DMS79 treated with DMSO at 0.1 percent for 48 hours (cell line): ENCODE measurements at regions not wholly inside any gene's neighbourhood (a gene's known extent, or its start where the extent isn't known, plus 50 kb on each side); places are given as distances from the start of the nearest gene placed in this dataset.
"Not testable (repeated sequence)": the region's sequence is repeated elsewhere in the genome, so short reads cannot be mapped to it uniquely, and the experiment has no call there.

Experiments used
- DNase-seq: peaks from one replicate; lab custom pipeline; 2025; lab: John Stamatoyannopoulos, UW

GRCh38 chr14:43697003-43697402 is 810.1 kb downstream of the FSCB start:
- no peak for DNase-seq

- no peak for DNase-seq
Measured at GRCh38 chr14:43692706-43693105, 814.4 kb downstream of the FSCB start.

DNA sequence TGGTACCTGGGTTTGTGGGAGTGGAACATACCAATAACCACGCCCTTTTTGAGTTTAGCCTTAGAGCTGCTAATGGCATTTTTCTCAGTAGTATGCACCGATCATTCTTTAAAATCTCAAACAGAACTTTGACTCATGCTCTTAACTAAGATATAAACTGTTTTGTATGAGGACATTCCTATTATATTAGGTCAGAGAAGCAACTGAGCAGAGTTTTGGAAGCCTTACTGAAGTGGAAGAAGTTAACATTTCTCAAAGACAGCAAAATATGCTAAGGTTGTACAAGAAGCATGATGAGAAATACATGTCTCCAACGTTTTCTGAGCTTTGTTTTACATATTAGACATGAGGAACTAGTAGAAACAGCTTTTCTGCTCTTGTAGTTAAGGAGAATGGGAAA is 819.2 kb downstream of the FSCB start:
- DNase-seq = no peak

DNA sequence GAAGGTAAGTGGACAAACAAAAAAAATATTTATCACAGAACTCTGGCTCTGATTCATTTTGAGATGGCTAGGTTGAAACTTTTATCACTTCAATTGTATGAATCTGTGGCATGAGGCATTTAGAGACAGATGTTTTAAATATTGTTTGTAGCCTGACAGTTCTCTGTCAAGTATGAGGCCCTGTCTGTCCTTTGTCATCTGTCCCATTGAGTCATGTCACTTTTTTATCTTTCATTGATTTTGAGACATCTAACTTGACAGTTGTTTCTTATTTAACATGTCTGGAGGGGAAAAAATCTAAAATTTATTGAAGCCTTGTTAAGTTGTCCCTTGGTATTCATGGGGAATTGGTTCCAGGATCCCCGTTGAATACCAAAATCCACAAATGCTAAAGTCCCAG is 829.5 kb downstream of the FSCB start:
- no peak for DNase-seq

DNA sequence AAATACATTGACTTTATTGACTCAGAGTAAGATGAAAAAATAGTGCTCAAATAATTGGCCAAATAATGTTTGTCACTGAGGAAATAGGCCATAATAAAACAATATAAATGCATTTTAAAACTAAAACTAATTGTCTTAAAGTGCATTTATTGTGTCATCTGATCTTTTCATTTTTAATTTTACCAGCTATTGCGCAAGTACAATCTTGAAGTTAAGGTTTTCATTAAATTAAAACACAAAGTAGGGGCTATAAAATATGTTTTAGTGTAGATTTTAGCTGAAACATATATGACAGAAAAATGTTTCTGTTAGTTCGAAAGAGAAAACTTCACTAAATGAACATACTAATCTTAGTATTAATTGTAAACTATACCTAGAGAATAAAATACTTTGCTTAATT is 832.8 kb downstream of the FSCB start:
- no peak for DNase-seq

DNA sequence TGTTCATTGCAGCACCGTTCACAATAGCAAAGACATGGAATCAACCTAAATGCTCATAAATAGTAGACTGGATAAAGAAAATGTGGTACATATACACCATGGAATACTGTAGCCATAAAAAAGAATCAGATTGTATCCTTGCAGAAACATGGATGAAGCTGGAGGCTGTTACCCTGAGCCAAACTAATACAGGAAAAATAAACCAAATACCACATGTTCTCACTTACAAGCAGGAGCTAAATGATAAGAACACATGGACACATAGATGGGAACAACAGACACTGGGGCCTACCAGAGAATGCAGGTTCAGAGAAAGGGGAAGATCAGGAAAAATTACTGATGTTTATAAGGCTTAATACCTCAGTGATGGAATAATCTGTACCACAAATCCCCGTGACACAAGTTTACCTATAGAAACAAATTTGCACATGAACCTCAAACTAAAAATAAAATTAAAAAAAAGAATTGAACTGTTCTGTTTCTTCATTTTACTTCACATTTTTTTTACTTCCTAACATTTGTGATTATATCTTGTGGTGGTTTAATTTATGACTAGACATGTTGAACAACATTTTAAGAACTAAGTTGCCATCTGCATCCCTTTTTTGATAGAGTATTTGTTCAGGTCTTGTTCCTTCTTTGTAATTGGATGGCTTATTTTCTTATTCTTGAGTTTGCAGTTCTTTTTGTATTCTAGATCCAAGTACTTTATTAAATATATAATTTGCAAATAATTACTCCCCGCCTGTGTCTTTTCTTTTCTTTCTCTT is 835.2 kb downstream of the FSCB start:
- DNase-seq = no peak

- no peak for DNase-seq
Measured at GRCh38 chr14:43669355-43669754, 837.7 kb downstream of the FSCB start.

DNA sequence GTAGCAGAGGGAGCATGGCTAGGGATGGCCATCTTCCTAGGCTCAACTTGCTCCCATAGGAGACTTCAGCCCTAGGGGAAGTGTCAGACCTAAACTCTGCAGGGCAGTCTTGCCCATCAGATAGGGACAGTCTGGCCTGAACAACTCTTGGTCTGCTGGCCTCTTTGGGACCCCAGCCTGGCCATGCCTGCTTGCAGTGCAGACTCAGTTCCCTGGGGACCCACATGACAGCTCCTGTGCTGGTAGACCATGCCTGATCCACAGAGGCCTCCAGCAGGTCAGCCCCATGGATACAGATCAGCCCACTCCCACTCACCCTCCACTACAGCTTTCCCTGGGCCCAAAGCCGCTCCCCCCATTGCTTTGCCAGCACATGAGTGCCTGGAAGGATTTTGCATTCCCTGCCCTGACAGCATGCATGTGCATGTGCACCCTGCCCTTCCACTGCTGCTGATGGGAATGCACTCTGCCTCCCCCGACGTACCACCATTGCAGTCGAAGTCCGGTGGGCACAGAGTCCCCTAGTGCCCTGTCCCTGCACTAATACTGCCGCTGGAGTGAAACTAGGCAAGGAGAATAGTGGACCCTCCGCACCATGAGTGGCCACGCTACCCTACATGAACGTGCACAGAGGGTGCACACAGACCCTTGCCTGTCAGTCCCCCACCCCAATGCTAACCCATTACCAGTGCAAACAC is 841.4 kb downstream of the FSCB start:
- no peak for DNase-seq

GRCh38 chr14:43655194-43655593 is 851.9 kb downstream of the FSCB start:
- not testable (repeated sequence) for DNase-seq

DNA sequence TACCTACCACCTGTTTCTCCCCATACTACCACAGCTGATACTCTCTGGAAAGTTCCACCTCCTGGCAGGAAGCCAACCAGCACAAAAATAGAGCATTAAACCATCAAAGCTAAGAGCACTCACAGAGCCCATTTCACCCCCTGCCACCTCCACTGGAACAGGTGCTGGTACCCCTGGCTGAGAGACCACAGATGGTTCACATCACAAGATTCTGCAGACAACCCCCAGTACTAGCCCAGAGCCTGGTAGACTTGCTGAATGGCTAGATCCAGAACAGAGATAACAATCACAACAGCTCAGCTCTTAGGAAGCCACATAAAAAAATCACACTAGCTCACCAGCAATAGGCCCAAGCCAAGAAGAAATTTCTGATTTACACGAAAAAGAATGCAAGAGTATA is 855.2 kb downstream of the FSCB start:
- DNase-seq = no peak

GRCh38 chr14:43651185-43651787 is 855.8 kb downstream of the FSCB start:
- no peak for DNase-seq

GRCh38 chr14:43649508-43649907 is 857.6 kb downstream of the FSCB start:
- no peak for DNase-seq

GRCh38 chr14:43647302-43647701 is 859.8 kb downstream of the FSCB start:
- DNase-seq = no peak

DNA sequence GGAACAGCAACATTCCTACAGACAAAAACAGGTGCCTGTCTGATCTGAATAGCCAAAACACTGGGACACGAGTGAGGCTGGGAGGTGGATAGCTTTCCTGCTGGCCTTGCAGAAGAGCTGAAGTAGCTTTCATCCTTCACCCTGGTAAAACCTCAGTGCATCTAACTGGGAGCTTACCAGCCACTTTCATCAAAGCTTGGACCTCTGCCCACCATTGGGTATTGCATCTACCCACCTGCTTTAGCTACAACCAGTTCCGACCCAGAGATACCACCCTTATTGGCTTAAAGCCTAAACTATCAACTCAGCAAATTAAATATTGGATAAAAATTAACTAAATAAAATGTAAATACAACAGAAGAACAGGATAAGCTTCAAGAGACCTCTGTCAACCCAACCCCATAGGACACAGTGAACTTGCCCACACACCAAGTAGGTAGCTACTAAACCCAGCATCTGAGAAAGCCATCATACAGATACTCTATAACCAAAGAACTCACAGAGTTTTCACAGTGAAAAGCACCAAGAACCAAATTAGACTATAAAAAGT is 866.3 kb downstream of the FSCB start:
- no peak for DNase-seq

DNA sequence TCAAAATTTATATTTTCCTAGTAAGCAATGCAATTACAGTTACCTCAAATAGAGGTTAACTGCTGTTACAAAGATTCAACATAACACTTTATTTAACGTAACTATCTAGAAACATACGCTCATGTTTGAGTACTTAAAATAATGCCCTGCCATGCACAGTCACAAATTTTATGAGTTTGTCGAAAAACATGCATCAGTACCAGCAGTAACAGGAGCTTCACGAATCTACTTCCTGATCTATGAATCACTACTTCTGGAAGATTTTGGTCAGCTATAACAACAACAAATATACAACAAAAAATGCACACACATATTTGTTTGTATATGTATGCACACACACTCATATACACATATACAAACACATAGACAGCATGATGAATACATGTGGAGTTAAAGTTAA is 881.8 kb downstream of the FSCB start:
- no peak for DNase-seq

DNA sequence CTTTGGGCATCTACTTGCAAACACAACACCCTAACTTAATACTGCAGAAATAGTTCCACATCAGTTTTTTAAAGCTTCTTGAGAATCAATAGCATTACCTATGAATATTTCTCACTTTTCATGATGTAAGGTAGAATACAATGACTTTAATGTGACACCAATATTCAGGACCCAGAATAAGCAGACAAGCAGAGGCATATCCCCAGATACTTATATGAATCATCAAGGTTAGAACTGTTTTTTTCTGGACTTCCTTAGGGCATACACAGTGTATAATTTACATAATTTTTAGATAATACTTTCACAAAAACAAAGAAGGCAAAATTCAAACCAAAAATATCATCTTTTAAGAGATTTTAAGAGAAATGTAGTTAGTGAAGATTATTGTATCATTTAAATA is 885.8 kb downstream of the FSCB start:
- no peak for DNase-seq

GRCh38 chr14:43595096-43595772 is 911.8 kb downstream of the FSCB start:
- no peak for DNase-seq

DNA sequence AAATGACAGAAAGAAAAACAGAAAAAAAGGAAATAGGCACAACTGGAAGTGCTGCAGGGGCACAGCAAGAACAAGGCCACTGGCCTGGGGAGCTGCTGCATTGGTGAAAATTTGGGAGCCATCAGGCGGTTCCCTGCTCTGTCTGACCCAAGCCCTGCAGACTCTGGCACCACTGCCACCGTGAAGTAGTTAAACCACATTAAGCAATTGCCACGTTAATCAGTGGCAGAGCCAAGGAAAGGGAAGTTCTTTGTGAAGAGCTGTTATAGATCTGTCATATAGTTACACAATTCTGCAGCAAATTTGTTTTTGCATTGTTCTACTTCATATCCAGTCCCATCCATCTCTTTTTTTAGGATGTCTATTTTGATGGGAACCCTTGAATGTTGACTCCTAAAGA is 915.3 kb downstream of the FSCB start:
- DNase-seq = no peak

DNA sequence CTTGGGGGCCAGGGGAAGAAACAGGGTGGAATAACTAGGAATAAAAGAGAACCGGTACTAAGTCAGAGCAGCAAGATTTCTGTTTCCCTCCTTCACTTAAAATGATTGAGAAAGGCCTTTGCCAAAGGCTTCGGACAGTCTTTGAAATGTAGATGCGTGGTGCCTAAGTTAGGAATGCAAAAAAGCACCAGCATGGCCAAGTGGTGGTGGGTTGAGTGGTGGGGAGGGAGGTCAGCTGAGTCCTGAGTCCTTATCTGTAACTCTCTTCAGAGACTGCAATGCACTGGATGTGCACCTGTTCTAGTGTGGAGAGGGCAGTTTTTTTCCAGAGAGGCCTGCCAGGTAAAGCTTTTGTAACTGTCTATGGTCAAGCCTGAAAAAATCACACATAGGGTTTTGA is 919.9 kb downstream of the FSCB start:
- no peak for DNase-seq

- no peak for DNase-seq
Measured at GRCh38 chr14:43579671-43580070, 927.4 kb downstream of the FSCB start.

DNA sequence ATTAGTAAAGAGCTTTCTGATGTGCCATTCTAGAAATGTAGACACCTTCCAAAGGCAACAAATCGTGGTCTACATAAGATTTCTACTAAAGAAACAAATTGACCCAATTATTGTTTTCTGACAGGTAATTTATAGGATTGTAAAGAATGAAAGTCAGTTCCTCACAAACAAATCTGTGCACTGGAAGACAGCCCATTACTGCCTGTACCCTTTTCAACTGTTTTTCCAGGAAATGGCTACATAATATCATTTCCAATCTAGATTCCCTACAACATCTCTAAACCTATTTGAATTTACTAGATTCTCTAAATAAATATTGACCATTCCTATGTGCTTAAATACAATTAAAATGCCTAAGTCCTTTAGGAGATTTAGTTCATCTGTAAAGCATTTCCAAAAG is 939.1 kb downstream of the FSCB start:
- no peak for DNase-seq

- no peak for DNase-seq
Measured at GRCh38 chr14:43548368-43548767, 958.7 kb downstream of the FSCB start.
